Epithelial cell of proximal tubule (primary cell): ENCODE measurements at regions not wholly inside any gene's neighbourhood (a gene's known extent, or its start where the extent isn't known, plus 50 kb on each side); places are given as distances from the start of the nearest gene placed in this dataset.

Source experiments
- DNase-seq: peaks from one replicate; pipeline ENCODE4 v3.0.0-alpha.2; 2011; ENCODE audit warnings: low read depth
- H3K4me3 ChIP-seq: 2 replicates; pipeline ENCODE4 v1.5.1; 2011; ENCODE audit warnings: low read depth, mild to moderate bottlenecking, low read length
- TF ChIP-seq, protein P1 (sequence below): conservative IDR thresholded peaks from 2 replicates; pipeline ENCODE4 v1.5.1; 2012; ENCODE audit warnings: low read depth, mild to moderate bottlenecking, low read length

DNA sequence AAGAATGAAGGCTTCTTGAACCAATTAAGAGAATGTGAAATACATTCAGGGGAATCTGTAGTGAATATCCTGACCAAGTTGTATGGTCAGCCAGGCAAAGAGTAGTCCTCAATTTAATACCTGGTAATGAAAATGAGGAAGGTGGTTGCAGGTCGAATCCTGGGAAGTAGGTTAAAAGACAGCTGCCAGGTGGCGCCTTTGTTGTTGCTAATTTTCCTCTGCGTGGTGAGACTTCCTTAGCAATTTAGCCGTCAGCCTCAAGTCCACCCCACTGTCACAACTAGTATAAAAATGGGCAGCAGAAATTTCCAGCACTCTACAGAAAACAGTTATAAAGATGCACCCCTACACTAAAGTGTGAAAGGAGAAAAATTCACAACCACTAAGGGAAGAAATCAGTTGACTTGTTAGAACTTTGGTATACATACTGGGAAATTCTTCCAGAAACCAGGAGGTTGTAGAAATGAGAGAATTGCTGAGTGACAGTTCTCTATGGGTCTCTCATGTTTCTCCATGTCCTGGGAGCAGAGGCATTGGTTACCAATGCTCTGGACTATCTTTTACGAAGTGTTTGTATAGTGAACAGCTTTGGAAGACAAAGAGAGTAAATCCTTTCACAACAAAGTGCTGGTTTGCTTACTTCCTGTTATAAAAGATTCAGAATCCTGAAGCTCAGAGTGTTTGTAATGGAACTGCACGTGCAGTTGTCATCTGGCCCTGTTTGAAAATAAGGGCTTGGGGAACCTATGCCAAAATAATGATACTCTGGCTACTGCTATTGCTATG, 235.9 kb downstream of the NHLRC3 start:
- DNase-seq, result no peak
- TF ChIP-seq, protein P1, sequence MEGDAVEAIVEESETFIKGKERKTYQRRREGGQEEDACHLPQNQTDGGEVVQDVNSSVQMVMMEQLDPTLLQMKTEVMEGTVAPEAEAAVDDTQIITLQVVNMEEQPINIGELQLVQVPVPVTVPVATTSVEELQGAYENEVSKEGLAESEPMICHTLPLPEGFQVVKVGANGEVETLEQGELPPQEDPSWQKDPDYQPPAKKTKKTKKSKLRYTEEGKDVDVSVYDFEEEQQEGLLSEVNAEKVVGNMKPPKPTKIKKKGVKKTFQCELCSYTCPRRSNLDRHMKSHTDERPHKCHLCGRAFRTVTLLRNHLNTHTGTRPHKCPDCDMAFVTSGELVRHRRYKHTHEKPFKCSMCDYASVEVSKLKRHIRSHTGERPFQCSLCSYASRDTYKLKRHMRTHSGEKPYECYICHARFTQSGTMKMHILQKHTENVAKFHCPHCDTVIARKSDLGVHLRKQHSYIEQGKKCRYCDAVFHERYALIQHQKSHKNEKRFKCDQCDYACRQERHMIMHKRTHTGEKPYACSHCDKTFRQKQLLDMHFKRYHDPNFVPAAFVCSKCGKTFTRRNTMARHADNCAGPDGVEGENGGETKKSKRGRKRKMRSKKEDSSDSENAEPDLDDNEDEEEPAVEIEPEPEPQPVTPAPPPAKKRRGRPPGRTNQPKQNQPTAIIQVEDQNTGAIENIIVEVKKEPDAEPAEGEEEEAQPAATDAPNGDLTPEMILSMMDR, result peak; percentile 55
- no peak overlapping the region for H3K4me3 ChIP-seq

DNA sequence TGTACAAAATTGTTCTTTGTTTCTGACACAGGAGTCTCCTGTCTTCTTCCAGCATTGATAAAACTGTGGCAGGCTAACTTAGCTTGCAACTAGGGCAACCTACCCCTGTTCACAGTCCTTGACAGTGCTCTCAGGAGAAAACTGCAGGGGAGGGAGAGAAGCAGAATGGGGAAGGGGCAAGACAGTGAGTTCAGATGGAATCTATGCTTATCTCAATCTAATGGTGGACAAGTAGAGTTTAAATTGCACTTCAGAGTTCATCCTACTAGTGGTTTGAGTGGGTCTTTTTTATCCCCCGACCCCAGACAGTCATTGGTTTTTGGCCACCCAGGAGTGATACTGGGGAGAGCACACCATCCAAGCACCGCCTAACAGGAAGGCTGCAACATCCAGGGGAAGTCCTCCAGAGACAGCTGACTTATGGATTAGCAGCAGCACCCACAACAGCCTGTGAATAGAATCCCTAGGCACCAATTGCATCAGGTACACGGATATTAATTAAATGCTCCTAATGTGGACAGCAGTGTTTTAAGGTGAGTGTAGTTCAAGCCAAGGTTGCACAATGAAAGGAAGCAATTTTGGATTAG, 236.6 kb downstream of the NHLRC3 start:
- DNase-seq, result no peak
- no peak overlapping the region for H3K4me3 ChIP-seq
- TF ChIP-seq, protein P1, result no peak

DNA sequence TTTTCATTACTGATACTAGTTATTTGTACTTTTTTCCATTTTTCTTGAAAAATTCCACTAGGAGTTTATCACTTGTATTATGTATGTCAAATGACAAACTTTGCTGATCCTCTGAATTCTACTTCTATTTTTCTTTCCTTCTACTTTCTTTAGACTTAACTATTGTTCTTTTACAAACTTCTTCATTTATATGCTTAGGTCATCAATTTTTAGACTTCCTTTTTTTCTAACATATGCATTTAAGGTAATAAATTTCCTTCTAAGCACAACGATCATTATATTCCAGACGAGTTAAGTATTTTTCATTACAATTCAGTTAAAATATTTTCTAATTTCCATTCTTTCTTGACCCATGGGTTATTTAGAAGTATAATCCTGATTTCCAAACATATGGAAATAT, 240.8 kb downstream of the NHLRC3 start:
- H3K4me3 ChIP-seq, result no peak overlapping the region
- TF ChIP-seq, protein P1, result no peak
- DNase-seq, result no peak

DNA sequence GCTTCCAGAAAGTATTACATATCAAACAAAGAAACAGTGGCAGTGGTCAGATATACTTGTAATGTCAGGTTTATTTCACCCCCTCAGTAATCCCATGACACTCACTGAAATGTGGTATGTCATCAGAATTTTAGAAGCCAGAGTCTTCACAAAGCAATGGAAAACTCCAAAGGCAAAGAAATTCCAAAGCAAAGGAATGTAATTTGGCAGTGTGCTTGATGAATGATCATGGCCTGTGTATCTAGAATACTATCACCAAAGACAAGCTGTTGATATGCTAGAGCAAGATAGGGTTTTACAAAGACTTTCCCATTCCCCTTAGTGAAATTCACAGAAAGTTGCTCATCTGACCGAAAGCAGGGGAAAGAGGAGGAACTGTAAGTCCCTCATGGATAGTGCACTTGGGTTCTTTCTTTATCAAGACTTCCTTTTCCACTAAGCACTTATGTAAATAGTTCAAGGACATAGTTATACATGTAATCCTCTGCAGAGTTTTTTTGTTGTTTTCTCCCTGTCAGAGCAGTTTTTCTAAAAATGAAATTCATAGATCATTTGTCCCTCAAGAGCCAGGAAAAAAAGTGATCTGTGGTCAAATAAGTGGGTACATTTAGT, 243.4 kb downstream of the NHLRC3 start:
- TF ChIP-seq, protein P1, result no peak
- no peak for DNase-seq
- H3K4me3 ChIP-seq, result no peak overlapping the region

DNA sequence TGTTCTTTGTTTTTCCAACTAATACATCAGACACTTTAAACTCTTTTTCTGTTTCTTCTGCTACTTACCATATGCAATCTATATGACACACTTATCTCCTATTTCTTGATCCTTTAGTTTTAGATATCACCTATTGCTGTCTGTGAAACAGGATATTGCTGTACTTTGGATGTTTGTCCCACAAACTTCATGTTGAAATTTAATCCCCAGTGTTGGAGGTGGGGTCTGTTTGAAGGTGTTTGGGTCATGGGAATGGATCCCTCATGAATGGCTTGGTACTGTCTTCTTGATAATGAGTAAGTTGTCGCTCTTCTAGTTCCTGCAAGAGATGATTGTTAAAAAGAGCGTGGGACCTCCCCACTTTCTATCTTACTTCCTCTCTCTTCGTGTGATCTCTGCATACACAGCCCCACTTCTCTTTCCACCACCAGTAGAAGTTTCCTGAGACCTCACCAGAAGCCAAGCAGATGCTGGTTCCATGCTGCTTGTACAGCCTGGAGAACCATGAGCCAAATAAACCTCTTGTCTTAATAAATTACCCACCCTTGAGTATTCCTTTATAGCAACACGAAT, 244.2 kb downstream of the NHLRC3 start:
- TF ChIP-seq, protein P1, result no peak
- H3K4me3 ChIP-seq, result no peak overlapping the region
- no peak for DNase-seq

DNA sequence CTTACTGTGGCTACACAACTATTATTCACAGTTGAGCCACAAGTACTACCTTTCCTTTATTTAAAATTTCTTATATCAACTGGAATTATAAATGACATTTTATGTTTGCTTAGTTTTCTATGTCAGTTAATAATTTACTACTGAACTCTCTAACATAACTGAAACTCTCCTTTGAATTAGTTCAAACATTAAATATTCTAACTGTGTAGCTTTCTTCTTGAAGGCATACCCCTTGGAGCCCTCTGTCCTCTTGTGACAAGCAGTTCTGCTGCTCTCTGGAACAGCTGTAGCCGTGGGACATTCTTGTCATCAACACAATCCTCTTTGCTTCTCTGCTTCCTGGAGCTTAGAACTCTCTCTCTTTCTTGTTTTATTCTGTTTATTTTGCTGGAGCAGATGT, 244.8 kb downstream of the NHLRC3 start:
- no peak for DNase-seq
- TF ChIP-seq, protein P1, result no peak

More for the DNA sequence above, 244.8 kb downstream of the NHLRC3 start:
- no peak overlapping the region for H3K4me3 ChIP-seq
